ENCODE measurements at regions not wholly inside any gene's neighbourhood (a gene's known extent, or its start where the extent isn't known, plus 50 kb on each side); places are given as distances from the start of the nearest gene placed in this dataset.

DNA sequence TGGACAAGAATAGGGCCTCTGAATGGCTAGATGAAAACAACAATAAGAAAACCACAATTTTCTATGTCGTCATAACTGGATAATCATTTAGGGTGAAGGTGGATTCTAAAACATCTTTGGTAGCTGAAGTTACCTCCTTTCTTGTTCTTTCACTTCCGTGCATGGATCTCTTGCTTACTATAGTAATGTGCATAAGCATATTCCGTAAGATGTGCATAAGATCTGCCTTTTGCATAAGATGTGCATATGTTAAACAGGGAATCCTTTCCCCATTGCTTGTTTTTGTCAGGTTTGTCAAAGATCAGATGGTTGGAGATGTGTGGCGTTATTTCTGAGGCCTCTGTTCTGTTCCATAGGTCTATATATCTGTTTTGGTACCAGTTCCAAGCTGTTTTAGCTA is 353.6 kb downstream of the MTX2 start:
- TF ChIP-seq, protein P1, sequence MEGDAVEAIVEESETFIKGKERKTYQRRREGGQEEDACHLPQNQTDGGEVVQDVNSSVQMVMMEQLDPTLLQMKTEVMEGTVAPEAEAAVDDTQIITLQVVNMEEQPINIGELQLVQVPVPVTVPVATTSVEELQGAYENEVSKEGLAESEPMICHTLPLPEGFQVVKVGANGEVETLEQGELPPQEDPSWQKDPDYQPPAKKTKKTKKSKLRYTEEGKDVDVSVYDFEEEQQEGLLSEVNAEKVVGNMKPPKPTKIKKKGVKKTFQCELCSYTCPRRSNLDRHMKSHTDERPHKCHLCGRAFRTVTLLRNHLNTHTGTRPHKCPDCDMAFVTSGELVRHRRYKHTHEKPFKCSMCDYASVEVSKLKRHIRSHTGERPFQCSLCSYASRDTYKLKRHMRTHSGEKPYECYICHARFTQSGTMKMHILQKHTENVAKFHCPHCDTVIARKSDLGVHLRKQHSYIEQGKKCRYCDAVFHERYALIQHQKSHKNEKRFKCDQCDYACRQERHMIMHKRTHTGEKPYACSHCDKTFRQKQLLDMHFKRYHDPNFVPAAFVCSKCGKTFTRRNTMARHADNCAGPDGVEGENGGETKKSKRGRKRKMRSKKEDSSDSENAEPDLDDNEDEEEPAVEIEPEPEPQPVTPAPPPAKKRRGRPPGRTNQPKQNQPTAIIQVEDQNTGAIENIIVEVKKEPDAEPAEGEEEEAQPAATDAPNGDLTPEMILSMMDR (IDR thresholded peaks at IDR 0.05) = no peak
- no peak for TF ChIP-seq POLR2A (IDR thresholded peaks at IDR 0.05)
- no peak for TF ChIP-seq EP300 (IDR thresholded peaks at IDR 0.05)
- TF ChIP-seq POLR2AphosphoS5 (IDR thresholded peaks at IDR 0.05) = no peak

Measured in stomach (tissue), 4 donors.